Superior temporal gyrus (tissue), 1 donor: ENCODE measurements at regions not wholly inside any gene's neighbourhood (a gene's known extent, or its start where the extent isn't known, plus 50 kb on each side); places are given as distances from the start of the nearest gene placed in this dataset.

ENCODE experiments used
- DNase-seq: peaks from one replicate; pipeline ENCODE4 v3.0.0-alpha.2; 2016; ENCODE audit errors: extremely low spot score

DNA sequence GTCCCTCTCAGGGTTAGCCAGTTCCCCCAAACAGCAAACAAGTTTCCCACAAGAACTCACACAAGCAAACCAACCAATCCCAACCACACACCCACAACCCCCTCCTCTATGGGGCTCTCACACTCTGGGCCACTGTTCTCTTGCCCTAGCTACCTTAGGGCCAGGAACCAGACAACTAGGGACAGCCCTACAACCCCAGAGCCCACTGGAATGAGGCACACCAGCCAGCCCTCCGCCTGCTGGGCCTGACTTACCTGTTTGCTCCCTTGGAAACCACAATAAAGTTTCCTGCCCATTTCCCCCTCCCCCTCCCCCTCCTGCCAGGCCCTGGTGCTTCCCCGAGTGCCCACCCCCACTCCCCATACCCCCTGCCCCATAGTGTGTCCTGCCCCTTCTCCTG is 132.6 kb downstream of the WDR11 start:
- DNase-seq: no peak

DNA sequence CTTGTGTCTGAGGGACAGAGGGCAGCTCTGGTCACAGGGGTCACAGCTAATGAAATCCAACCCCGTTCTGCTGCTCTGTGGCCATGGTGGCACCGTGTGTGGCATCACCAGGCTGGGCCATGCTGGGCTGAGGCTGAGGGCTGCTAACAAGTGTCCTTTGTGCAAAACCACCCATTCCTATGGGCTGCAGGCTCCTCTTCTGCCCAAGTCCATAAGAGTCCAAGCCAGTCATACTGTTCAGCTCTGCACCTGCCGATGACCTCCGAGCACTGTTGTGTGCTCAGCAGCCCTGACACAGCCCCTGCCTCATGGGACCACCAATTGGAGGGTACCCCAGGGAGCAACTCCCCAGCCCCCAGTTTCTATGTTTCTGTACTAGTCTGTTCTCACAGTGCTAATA is 133.1 kb downstream of the WDR11 start:
- no peak for DNase-seq

DNA sequence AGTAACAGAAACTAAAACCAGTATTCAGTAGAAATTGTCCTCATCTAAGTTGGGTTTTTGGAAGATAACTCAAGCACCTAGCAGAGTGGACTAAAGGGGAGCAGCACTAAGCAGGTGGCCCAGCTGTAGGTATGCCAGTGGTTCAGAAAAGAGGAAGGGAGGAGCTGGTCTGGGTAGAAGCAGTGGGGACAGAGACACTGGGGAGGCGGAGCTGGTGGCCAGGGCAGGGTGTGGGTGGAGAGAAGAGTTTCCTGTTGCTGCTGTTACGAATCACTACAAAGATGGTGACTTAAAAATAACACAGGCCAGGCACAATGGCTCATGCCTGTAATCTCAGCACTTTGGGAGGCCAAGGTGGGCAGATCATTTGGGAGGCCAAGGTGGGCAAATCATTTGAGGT is 136.2 kb downstream of the WDR11 start:
- DNase-seq: no peak

GRCh38 chr10:120988751-120989150 is 137.6 kb downstream of the WDR11 start:
- no peak for DNase-seq

- no peak for DNase-seq
These were observed 138.1 kb downstream of the WDR11 start for GRCh38 chr10:120989279-120989678.

DNA sequence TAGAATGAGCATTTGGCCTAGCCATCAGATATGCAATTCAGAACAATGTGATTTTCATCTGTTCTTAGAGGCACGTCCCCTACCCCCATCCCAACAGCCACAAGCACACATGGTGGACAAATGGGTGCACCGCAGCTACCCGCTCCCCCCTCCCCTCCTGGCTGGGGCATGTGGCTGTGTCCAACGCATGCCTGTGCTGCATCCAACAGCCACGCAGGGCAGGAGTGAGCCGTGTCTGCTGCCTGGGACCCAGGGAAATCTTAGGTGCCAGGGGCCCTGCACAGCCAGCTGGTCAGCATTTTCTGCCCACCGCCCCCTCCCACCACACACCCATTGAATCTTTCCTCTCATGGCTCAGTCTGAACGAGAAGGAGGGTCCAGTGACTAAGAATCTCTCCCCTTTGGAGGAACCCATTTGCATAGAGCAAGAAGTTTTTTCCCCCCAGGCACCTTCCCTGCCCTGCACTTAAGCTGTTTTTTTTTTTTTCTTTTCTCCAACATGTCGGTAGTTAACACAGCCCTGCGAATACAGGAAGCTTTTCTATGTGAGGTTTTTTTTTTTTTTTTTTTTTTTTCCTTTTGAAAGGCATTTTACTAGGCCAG is 138.9 kb downstream of the WDR11 start:
- no peak for DNase-seq

DNA sequence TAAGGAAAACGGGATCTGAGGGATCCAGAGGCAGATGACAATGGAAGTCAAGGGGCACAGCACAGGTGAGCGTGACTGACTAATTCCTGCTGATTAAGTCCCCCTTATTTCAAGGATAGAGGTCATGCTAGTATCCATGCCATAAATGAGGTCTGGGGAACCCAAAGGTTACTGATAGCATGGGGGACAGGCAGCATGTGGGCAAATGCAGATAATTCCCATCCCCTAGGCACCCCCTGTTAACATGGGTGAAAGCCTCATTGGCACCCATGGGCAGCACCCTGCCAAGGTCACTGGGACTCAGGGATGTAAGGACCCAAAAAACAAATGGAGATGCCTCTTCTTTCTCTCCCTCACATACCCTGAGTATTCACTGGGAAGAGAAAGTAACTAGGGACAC is 139.7 kb downstream of the WDR11 start:
- no peak for DNase-seq

- DNase-seq: no peak
These were observed 141.9 kb downstream of the WDR11 start for GRCh38 chr10:120993089-120993488.

DNA sequence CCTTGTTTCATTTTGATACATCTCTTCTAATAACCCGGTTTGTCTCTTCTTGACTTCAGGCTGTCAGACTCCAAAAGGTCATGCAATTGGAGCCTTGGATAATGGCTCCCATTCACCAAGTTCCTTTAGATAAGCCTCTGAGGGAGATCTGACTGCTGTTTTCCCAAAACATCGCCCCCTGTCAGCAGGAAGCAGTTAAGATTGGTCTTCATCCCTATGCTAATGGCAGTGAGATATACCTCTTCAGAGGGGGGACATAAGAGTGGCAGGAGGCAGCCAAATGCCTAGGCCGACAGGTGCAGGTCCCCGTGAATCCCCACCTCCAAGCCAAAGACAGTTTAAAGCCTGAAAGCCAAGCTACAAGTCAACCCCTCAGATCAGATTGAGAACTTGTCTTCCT is 144.6 kb downstream of the WDR11 start:
- DNase-seq: no peak

- DNase-seq: no peak
These were observed 145.4 kb downstream of the WDR11 start for GRCh38 chr10:120996456-120997034.

GRCh38 chr10:120997313-120997712 is 146.2 kb downstream of the WDR11 start:
- DNase-seq: no peak

DNA sequence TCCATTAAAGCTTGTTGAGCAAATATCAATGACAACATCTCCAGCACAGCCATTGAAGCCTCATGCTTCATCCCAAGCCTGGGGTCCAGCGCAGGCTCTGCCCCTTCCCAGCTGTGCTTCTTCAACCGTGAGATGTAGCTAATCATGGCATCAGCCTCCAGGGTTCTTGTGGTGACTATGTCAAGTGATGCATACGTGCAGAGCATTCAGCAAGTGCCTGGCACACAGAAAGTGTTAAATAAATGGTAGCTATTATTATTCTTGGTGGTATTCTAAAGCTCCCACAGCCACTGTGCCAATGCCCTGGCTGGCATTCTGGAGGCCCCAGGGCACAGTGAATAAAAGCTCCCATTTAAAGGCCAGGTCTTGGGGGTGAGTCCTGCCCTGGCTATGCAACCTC is 146.6 kb downstream of the WDR11 start:
- no peak for DNase-seq

- DNase-seq: no peak
These were observed 147.1 kb downstream of the WDR11 start for GRCh38 chr10:120998251-120998650.

- no peak for DNase-seq
These were observed 147.7 kb downstream of the WDR11 start for GRCh38 chr10:120998782-120999285.

DNA sequence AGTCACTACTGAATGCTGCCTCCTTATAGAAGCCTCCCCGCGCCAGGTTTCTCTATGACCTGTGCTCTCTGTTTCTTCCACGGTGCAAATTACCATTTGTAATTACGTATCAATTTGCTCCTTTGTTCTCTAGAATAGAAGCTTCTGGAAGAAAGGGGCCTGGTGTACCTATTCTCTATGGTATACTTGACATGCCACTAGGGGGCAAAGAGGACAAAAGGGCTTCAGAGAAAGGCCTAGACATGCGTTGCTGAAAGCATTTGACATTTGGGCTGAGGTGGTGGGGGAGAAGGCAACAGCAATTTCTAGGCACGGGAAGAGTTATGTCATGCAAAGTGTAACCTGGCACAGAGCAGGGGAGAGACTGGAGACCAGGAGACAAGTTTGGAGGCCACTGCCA is 148.7 kb downstream of the WDR11 start:
- DNase-seq: no peak

DNA sequence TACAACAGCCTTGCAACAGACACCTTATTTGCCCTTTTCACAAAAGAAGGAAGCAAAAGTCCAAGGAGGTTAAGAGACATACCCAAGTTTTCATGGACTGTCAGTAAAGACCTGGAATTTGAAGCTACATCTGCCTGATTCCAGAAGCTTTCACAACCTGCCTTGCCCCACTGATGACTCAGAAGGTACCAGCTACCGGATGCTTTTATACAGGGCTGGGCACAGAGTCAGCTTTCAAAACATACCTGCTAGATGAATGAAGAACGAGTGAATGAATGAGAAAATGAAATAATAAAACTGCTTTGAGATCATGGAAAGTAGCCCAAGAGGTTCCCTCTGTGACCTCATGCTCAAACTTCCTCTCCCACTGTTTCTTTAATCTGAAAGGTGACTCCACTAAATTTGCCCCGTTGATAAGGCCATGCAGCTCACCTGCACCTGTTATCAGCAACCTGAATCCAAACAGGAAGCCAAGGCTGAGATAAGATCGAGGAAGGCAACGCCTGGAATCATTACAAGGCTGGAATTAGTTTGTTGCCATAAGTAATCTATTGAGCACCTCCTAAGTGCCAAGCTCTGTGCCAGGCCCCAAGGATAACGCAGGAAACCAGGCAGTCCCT is 151.5 kb downstream of the WDR11 start:
- DNase-seq: no peak

- DNase-seq: no peak
These were observed 154.9 kb downstream of the WDR11 start for GRCh38 chr10:121005948-121006587.

DNA sequence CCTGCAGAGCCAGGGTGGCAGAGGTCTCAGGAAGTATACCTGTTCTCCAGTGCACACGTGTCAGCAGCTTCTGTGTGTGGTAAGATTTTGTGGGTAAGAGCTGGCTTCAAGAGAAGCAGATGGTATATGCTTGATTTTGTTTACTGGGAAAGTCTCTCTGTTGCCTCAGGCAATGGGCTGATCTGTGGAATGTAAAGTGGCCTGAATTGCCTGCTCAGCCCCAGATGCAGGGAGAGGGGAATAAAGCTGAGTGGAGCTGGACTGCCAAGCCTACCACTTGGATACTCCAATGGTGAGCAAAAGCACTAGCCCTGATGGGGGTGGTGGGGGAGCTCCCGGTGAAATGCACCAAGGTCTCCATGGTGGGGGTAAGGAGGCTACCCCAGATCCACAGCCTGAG is 156.1 kb downstream of the WDR11 start:
- no peak for DNase-seq

GRCh38 chr10:121015916-121016315 is 164.8 kb downstream of the WDR11 start:
- no peak for DNase-seq

DNA sequence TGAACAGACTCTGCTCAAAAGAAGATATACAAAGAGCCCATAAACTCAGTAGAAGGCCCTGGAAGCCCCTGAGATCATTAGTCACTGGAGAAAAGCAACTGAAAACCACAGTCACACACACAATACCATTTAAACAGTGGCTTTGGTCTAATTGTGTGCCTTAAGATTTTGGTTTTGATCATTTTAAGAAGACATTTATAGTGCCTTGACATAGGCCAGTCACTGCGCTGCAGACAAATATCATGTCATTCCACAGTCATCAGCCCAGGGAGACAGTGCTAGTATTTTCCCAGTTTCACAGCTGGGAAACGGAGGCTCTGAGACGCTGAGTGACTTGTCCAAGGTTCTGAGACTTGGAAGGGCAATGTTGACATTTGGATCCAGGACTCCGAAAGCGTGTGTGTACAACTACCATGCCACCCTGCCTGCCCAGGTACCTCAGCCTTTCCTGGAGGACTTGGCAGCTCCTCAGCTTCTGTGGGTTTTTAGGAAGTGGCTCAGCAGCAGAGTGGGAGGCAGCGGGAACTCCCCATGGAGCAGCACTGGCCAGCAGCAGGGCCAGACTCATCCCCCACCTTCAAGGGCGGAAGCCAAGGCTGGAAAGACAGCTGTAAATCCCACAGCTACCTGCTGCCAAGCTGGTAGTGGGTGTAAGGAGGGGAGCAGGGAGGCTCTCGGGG is 173.9 kb downstream of the WDR11 start:
- no peak for DNase-seq

DNA sequence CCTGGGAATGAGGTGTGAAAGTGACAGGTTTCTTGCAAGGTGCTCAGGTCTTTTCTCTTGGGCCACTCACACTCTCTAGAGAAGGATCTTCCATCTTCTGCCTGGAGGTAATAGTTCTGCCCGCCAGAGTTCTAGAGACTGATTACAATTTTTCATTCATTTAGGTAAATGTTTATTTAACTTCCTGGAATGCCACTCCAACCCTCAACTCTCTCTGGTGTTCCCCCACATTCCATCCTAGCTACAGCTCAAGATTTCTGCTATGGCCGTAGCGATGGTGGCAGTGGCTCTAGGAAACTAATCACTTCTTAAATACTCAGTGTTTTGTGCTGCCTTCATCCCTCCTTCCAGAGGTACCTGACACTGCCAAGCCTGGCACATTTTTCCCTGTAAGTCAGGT is 174.6 kb downstream of the WDR11 start:
- DNase-seq: no peak

DNA sequence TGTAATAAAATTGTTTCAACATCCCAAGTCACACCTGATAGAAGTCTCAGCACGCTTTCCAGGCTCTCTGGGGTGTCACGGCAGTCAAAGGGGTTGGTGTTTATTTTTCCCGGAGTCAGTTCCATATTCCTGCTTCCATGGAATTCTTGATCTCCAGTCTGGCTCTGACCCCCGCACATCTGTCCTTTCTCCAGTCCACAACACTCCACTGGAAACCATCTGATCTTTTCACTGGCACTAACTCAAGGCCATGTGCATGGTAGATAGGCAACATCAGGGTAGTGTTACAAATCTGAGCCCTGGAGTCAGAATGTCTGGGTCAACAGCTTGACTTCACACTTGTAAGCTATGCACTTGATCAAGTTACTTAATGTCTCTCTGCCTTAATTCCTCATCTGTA is 176.2 kb downstream of the WDR11 start:
- no peak for DNase-seq
